8988T (cell line): ENCODE measurements at regions not wholly inside any gene's neighbourhood (a gene's known extent, or its start where the extent isn't known, plus 50 kb on each side); places are given as distances from the start of the nearest gene placed in this dataset.
"Not testable (repeated sequence)": the region's sequence is repeated elsewhere in the genome, so short reads cannot be mapped to it uniquely, and the experiment has no call there.

Experiments
- DNase-seq: peaks from one replicate; pipeline ENCODE4 v3.0.0; 2011

DNA sequence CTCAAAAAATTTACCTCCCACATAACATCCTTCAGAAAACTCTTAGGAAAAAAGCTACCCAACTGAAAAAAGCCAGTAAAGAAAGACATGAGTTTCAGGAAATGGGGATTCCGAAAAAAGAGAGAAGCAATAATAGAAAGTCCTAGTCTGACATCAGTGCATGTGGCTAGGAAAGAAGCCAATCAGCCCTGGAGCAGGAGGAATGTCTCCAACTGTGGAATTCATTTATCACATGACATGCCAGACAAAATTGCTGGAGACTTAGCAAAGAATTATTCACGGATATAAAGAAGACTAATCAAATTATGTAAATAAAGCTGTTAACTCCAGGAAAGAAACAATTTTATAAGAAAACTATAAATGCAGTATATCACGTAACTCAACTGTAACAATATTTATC, 258.9 kb upstream of the RARB start:
- DNase-seq: no peak

DNA sequence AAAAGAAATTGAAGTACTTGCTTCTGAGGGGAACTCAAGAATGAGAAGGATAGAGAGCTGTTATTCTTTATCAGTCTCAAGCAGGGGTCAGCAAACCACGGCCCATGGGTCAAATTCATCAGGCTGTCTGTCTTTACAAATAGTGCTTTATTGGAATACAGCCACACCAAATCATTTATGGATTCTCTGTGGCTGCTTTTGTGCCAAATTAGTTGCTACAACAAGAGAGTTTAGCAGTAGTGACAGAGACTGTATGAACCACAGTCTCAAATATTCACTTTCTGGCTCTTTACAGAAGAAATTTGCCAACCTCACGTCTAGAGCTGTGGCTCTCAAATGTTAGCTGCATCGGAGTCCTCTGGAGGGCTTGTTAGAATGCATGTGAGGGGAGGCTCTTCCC, 258.0 kb upstream of the RARB start:
- no peak for DNase-seq

GRCh38 chr3:25171118-25171807, 256.8 kb upstream of the RARB start:
- DNase-seq: no peak

DNA sequence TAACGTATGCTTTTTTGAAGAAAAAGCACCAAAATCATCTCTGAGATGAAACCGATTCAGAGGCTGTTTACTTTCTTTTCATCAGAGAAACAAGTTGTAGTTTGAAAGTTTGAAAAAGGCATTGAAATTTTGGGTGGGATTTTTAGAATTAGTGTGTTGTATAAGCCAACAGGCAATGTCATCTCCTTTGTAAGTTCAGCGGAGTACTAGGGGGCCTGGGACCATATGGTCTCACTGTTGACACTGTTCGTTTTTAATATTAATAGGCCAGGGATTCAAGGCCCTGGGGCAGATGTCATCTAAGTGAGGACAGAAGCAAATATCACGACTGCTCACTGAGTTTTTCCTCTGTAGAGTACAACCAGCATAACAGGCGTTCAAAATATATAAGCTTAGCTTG, 256.2 kb upstream of the RARB start:
- no peak for DNase-seq

GRCh38 chr3:25173606-25174005, 254.5 kb upstream of the RARB start:
- DNase-seq: no peak

DNA sequence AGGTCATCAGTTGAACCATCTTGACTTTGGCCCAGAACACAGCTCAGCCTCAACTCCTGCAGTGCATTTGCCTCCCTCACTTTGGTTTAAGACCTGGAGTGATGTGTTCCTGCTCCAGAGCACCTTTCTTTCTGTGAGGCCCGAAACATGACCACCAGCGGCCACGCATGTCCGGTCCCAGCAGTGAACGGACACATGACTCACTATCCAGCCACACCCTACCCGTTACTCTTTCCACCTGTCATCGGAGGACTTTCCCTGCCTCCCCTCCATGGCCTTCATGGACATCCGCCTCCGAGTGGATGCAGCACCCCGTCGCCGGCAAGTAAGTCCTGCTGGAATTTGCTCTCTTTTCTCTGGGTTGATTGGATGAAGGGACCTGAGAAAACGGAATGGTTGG, 253.8 kb upstream of the RARB start:
- no peak for DNase-seq

DNA sequence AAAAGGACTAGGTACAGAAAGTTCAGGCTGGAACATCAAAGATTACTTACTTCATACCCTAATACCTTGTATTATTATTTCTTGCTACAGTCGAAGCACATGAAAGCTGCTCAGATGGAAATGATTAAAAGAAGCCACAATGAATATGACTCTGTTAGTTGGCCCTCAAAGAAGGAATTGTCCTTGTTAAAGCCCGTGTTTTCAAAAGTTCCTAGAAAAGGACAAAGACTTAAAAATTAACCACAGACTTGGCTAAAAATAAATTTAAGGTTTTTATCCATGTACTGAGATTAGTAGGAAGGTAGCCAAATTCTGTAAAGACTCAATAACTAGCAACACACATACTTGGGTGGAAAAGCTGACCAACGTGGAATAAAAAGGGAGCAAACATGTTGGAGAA, 251.0 kb upstream of the RARB start:
- no peak for DNase-seq

DNA sequence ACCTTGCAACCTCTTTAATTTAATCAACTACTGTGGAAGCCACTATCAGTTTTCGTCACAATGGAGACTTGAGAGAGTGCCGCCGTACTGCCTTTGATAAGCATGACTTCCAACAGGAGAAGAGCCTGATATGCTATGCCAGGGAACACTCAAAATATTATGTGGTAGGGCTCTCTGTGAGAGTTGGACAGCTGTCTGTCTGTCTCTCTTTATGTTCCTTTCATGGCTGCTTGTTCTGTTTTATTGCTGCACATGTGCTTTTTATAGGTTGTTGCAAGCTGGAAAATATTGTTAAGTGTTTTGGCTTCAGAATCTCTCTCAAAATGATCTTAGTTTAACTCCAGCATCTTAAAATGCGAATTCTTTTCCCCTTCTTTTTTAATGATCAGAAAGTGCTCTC, 249.4 kb upstream of the RARB start:
- no peak for DNase-seq

GRCh38 chr3:25181096-25181495, 247.0 kb upstream of the RARB start:
- DNase-seq: no peak

GRCh38 chr3:25182794-25183193, 245.3 kb upstream of the RARB start:
- DNase-seq: no peak

DNA sequence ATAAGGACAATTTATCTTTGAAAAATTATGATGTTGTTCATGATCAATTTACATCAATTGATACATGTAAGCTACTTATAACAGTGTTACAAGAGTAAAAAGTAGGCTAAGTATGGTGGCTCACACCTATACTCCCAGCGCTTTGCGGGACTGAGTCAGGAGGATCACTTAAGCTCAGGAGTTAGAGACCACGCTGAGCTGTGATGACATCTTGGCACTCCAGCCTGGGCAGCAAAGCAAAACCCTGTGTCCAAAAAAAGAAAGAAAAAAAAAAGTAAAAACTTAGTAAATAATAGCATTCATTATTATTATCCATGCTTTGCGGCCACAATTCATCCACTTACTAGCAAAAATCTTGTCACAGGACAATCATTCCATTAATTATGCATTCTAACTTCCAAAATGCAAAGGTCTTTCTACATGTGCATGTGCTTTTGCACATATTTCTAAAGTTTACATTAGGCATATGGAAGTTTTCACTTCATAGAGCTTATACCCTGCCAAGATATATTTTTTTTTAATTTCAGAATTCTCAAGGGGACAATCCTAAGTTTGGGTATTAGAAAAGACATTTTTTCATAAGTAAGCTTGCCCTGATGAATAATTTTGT, 243.3 kb upstream of the RARB start:
- DNase-seq: no peak

DNA sequence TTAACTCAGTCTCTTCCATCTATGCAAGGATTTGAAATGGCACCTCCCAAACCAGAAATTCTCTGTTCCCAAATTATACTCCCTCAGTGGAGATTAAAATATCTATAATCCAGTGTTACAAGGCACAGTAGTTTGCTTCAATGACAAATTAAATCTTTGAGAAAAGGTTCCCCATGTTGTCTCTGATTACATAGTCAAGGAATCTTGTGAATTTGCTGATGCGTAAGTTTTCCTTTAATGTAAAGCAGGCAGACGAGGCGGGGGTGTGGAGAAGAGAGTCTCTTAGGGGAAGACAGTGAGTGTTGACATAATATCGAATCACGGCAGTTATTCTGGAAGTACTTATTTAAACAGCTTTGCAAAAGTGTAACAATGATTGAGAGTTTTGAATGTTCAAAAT, 236.4 kb upstream of the RARB start:
- no peak for DNase-seq

- DNase-seq: not testable (repeated sequence)
Measured at GRCh38 chr3:25199567-25199966, 228.5 kb upstream of the RARB start.

GRCh38 chr3:25212736-25213135, 215.3 kb upstream of the RARB start:
- DNase-seq: no peak

DNA sequence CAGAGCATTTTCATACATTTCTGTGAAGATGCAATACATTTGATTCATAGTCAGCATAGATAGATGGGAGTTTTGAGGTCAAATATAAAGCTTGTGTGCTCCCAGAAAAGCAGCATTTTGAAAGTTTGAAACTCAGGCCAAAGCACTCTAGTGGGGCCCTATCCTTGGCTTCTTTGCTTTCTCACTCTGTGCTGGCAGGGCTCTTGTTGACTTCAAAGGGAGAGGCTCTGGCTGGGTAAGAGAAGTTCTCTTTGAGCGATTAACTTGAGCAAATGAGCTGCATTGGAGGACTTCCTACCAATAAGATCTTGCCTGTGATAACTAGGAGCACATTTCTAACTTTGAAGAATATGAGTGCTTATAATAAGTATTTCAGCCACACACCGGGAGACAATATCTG, 214.0 kb upstream of the RARB start:
- DNase-seq: no peak

DNA sequence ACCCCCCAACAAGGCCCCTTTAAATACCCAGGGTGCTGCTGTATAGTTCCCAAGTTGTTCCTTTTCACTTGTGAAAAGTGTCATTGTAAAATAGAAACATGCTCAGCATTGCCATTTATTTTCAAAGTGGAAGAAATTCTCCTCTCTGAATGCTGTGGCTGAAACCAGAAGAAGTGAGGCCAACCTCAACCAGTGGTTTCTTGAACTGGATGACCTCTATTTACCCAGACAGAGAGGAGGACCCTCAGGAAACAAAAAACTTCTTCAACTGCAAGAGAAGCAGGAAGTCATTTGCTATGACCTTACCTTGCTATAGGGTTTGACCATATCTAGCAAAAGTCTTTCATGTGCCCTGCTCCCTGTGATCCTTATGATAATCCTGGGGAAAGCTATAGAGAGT, 209.7 kb upstream of the RARB start:
- no peak for DNase-seq

DNA sequence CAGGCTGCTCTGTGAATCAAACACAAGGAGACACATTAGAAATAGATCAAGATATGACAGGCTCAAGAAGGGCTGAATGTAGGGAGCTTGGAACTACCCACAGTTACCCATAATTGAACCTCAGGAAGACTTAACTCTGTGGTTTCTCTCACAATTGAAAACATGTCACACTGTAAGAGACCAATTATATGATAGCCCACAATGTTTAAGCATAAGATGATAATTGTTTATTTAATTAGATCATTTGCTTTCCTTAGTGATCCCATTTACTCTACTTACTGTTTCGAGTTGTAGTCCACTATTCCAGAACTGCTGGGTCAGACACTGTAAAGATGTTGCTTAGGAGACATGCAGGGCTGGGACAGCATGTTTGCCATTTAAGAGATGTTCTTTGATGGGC, 201.3 kb upstream of the RARB start:
- no peak for DNase-seq

GRCh38 chr3:25229586-25229985, 198.5 kb upstream of the RARB start:
- no peak for DNase-seq

- DNase-seq: no peak
Measured at GRCh38 chr3:25235031-25235430, 193.0 kb upstream of the RARB start.

DNA sequence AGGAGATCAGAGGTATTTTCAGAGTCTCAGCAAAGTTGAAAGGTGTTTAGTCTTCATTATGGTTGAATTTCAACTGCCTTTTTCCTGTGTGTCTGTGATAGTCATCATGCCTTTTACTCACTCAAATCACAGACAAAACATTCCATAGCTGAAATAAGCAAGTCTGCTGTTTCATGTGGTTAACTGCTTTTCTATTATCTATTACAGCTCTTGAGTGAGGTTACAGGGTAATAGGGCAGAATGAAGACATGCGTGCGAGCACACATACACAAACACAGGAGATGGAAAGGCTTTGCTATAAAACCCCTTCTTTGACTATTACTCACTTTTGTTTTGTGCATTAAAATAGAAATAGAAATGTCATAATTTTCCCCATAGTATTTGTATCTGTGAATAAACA, 192.6 kb upstream of the RARB start:
- no peak for DNase-seq

GRCh38 chr3:25237602-25238001, 190.5 kb upstream of the RARB start:
- DNase-seq: no peak

GRCh38 chr3:25239042-25239441, 189.0 kb upstream of the RARB start:
- no peak for DNase-seq

DNA sequence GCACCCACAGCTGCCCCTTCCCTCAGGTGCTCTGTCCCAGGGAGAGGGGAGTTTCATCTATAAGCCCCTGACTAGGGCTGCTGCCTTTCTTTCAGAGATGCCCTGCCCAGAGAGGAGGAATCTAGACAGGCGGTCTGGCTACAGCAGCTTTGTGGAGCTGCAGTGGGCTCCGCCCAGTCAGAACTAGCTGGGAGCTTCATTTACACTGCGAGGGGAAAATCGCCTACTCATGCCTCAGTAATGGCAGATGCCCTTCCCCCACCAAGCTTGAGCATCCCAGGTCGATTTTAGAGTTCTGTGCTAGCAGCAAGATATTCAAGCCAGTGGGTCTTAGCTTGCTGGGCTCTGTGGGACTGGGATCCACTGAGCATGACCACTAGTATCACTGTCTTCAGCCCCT, 181.2 kb upstream of the RARB start:
- no peak for DNase-seq

- no peak for DNase-seq
Measured at GRCh38 chr3:25252291-25252690, 175.8 kb upstream of the RARB start.

DNA sequence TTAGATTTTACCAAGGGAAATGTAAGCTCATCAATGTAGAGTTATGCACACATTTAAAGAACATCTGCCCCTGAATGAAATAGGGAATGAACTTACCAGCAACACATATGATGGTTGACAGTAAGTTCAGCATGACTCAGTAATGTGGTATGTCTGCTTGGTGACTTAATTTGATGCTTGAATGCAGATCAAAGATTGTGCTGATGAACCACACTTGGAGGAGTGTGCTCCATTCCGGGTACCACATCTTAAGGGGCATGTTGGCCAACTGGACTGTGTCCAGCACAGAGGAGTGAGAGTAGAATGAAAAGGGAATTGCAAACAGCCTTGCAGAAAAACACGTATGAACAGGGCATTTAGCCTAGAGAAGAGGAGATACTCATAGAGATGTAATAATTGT, 171.0 kb upstream of the RARB start:
- DNase-seq: no peak
